ENCODE measurements at regions not wholly inside any gene's neighbourhood (a gene's known extent, or its start where the extent isn't known, plus 50 kb on each side); places are given as distances from the start of the nearest gene placed in this dataset.

- no peak for TF ChIP-seq GABPA (IDR thresholded peaks at IDR 0.05; ENCODE audit: low read depth)
- no peak for TF ChIP-seq CTCF (IDR thresholded peaks at IDR 0.05; ENCODE audit: insufficient read depth, low read length)
Measured at GRCh38 chr15:66644000-66644787, 57.8 kb upstream of the SMAD6 start.

Data from HL-60 (cell line).